ENCODE measurements at regions not wholly inside any gene's neighbourhood (a gene's known extent, or its start where the extent isn't known, plus 50 kb on each side); places are given as distances from the start of the nearest gene placed in this dataset.
"Not testable (repeated sequence)": the region's sequence is repeated elsewhere in the genome, so short reads cannot be mapped to it uniquely, and the experiment has no call there.

- CTCF ChIA-PET, result interaction anchor here (1.0 to 1.6 kb wide), 2 partner anchors 8 to 9 kb away, joined by 5 to 6 read pairs; no protein-coding TSS in a partner anchor
- TF ChIP-seq CTCF (IDR thresholded peaks at IDR 0.05; ENCODE audit: unreplicated experiment), result no peak
Observed at GRCh38 chr4:82275431-82276331, 98.1 kb downstream of the HNRNPD start.

GRCh38 chr4:82274700-82275099 lies 99.1 kb downstream of the HNRNPD start:
- BruUV-seq (replicated peaks); CTCF ChIA-PET; H3K27me3 Mint-ChIP-seq (ENCODE audit: insufficient read depth, unreplicated experiment); H3K27ac Mint-ChIP-seq (ENCODE audit: low read depth, unreplicated experiment); POLR2A ChIA-PET; H3K9me3 Mint-ChIP-seq (ENCODE audit: unreplicated experiment); H3K4me3 Mint-ChIP-seq (ENCODE audit: unreplicated experiment); DNase-seq (ENCODE audit: unreplicated experiment); H3K36me3 Mint-ChIP-seq (ENCODE audit: insufficient read depth, unreplicated experiment); H3K4me1 Mint-ChIP-seq (ENCODE audit: insufficient read depth, unreplicated experiment); intact Hi-C loops (cut with micrococcal nuclease): not testable (repeated sequence)

More at GRCh38 chr4:82275431-82276331, 98.1 kb downstream of the HNRNPD start:
- Mint-ChIP-seq H3K27me3 (ENCODE audit: insufficient read depth, unreplicated experiment) (no peaks in the 10 kb centered on the region), H3K27ac (ENCODE audit: low read depth, unreplicated experiment) (no peak overlapping the region), H3K9me3 (ENCODE audit: unreplicated experiment) (no peaks in the 10 kb centered on the region), H3K4me1 (ENCODE audit: insufficient read depth, unreplicated experiment) (no peaks in the 10 kb centered on the region), H3K36me3 (ENCODE audit: insufficient read depth, unreplicated experiment) (no peaks in the 10 kb centered on the region), H3K4me3 (ENCODE audit: unreplicated experiment) (no peak overlapping the region)
- no TSS peak for BruUV-seq (replicated peaks)
- intact Hi-C loops (cut with micrococcal nuclease), result no loop called here
- POLR2A ChIA-PET, result no interaction called here
- no peak for DNase-seq (ENCODE audit: unreplicated experiment)

DNA sequence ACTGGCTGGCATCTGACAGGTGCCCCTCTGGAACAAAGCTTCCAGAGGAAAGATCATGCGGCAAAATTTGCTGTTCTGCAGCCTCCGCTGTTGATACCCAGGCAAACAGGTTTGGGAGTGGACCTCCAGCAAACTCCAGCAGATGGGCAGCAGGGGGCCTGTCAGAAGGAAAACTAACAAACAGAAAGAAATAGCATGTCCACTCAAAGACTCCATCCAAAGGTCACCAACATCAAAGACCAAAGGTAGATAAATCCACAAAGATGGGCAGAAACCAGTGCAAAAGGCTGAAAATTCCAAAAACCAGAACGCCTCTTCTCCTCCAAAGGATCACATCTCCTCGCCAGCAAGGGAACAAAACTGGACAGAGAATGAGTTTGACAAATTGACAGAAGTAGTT lies 101.3 kb downstream of the HNRNPD start:
- ChIA-PET CTCF (interaction anchor here (0.6 to 2.3 kb wide), 3 partner anchors 28 to 806 kb away, joined by 3 to 11 read pairs (median 3); no protein-coding TSS in a partner anchor), POLR2A (interaction anchor here (0.6 to 0.7 kb wide), 2 partner anchors 801 to 1237 kb away, joined by 3 read pairs; no protein-coding TSS in a partner anchor)
- H3K4me3 Mint-ChIP-seq (ENCODE audit: unreplicated experiment); H3K27ac Mint-ChIP-seq (ENCODE audit: low read depth, unreplicated experiment); BruUV-seq (replicated peaks); DNase-seq (ENCODE audit: unreplicated experiment); intact Hi-C loops (cut with micrococcal nuclease); H3K27me3 Mint-ChIP-seq (ENCODE audit: insufficient read depth, unreplicated experiment); H3K9me3 Mint-ChIP-seq (ENCODE audit: unreplicated experiment); H3K36me3 Mint-ChIP-seq (ENCODE audit: insufficient read depth, unreplicated experiment); H3K4me1 Mint-ChIP-seq (ENCODE audit: insufficient read depth, unreplicated experiment): not testable (repeated sequence)

- intact Hi-C loops (cut with micrococcal nuclease); H3K27me3 Mint-ChIP-seq (ENCODE audit: insufficient read depth, unreplicated experiment); H3K4me3 Mint-ChIP-seq (ENCODE audit: unreplicated experiment); H3K4me1 Mint-ChIP-seq (ENCODE audit: insufficient read depth, unreplicated experiment); BruUV-seq (replicated peaks); H3K27ac Mint-ChIP-seq (ENCODE audit: low read depth, unreplicated experiment); H3K9me3 Mint-ChIP-seq (ENCODE audit: unreplicated experiment); H3K36me3 Mint-ChIP-seq (ENCODE audit: insufficient read depth, unreplicated experiment); DNase-seq (ENCODE audit: unreplicated experiment): not testable (repeated sequence)
- CTCF ChIA-PET, result interaction anchor here (0.6 to 2.3 kb wide), 4 partner anchors 28 to 920 kb away, joined by 3 to 11 read pairs (median 5); no protein-coding TSS in a partner anchor
- POLR2A ChIA-PET, result interaction anchor here (0.6 kb wide), 2 partner anchors 408 to 1236 kb away, joined by 3 read pairs; no protein-coding TSS in a partner anchor
Observed at GRCh38 chr4:82271915-82272480, 101.8 kb downstream of the HNRNPD start.

DNA sequence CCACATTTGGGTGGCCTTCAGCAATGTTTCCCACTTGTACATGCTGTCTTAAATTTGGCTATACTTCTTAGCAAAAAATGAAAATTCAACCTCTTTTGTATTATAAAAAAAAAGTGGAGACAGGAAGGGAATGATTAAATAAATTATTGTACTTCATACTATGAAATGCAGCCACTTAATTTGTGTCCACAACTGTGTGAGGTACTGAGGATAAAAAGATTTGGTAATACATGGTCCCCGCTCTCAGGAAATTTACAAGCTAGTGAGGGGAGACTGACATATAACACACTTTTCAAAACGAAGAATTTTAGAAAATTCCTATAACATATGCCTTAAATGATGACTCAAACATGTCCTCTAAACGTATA lies 105.0 kb downstream of the HNRNPD start:
- H3K9me3 Mint-ChIP-seq (ENCODE audit: unreplicated experiment), result no peaks in the 10 kb centered on the region
- no peak overlapping the region for H3K27ac Mint-ChIP-seq (ENCODE audit: low read depth, unreplicated experiment)
- H3K36me3 Mint-ChIP-seq (ENCODE audit: insufficient read depth, unreplicated experiment), result no peaks in the 10 kb centered on the region
- TF ChIP-seq CTCF (IDR thresholded peaks at IDR 0.05; ENCODE audit: unreplicated experiment), result no peak
- no peaks in the 10 kb centered on the region for H3K4me1 Mint-ChIP-seq (ENCODE audit: insufficient read depth, unreplicated experiment)
- intact Hi-C loops (cut with micrococcal nuclease), result loop anchor here (1.0 kb wide), 4 partner anchors 67 to 863 kb away; no protein-coding TSS in a partner anchor
- no peak overlapping the region for H3K4me3 Mint-ChIP-seq (ENCODE audit: unreplicated experiment)
- no TSS peak for BruUV-seq (replicated peaks)
- CTCF ChIA-PET, result interaction anchor here (0.6 to 3.7 kb wide), 50 partner anchors 7 to 1199 kb away, joined by 3 to 47 read pairs (median 6); partner anchors contain the start of gene RASGEF1B
- DNase-seq (ENCODE audit: unreplicated experiment), result no peak
- no peaks in the 10 kb centered on the region for H3K27me3 Mint-ChIP-seq (ENCODE audit: insufficient read depth, unreplicated experiment)
- POLR2A ChIA-PET, result interaction anchor here (0.5 to 1.3 kb wide), 5 partner anchors 10 to 880 kb away, joined by 3 to 4 read pairs (median 3); no protein-coding TSS in a partner anchor
